ENCODE measurements at regions not wholly inside any gene's neighbourhood (a gene's known extent, or its start where the extent isn't known, plus 50 kb on each side); places are given as distances from the start of the nearest gene placed in this dataset.

- H3K79me2 ChIP-seq (ENCODE audit: control insufficient read depth, insufficient read depth, low read length) = no peaks in the 10 kb centered on the region
- H3K9ac ChIP-seq (ENCODE audit: control insufficient read depth, insufficient read depth, low read length) = no peak overlapping the region
- no peak overlapping the region for H3K4me3 ChIP-seq
- ATAC-seq (no peak), DNase-seq (ENCODE audit: low read depth, low spot score) (no peak), FAIRE-seq (no peak)
- no peaks in the 10 kb centered on the region for H3K4me1 ChIP-seq (ENCODE audit: control insufficient read depth, insufficient read depth, low read length)
- ChIA-PET SMC1A (ENCODE audit: uncharacterized antibody, unreplicated experiment) (no interaction called here), RAD21 (ENCODE audit: unreplicated experiment) (no interaction called here), POLR2A (no interaction called here), CTCF (no interaction called here)
- no TSS peak for BruUV-seq (replicated peaks)
- no peak for TF ChIP-seq USF1 (IDR thresholded peaks at IDR 0.05; ENCODE audit: borderline replicate concordance, extremely low read length, insufficient read depth, low read depth, low read length)
- no peak for TF ChIP-seq PML (IDR thresholded peaks at IDR 0.05; ENCODE audit: low read length)
- no peak for TF ChIP-seq HSF1 (IDR thresholded peaks at IDR 0.05; ENCODE audit: low read depth, low read length)
- TF ChIP-seq TBL1XR1 (IDR thresholded peaks at IDR 0.05; ENCODE audit: low read depth, low read length) = no peak
- TF ChIP-seq RUNX3 (IDR thresholded peaks at IDR 0.05; ENCODE audit: low read length) = no peak
- no peak for TF ChIP-seq MYC (IDR thresholded peaks at IDR 0.05; ENCODE audit: insufficient read depth, insufficient read length, insufficient replicate concordance, low read length, severe bottlenecking)
- H4K20me1 ChIP-seq (ENCODE audit: control insufficient read depth, insufficient read depth) = no peaks in the 10 kb centered on the region
- intact Hi-C loops (cut with micrococcal nuclease; ENCODE audit: unreplicated experiment) = loop anchor here (5.0 kb wide), 1 partner anchor 89 kb away; no protein-coding TSS in a partner anchor
- H2AFZ ChIP-seq (ENCODE audit: control insufficient read depth, low read depth, low read length) = no peak overlapping the region
- WGBS (ENCODE audit: insufficient coverage, insufficient replicate concordance, low lambda C conversion rate, missing lambda C conversion rate) = 31% methylated on average over 2 of the region's 2 CpGs
- H3K27ac ChIP-seq (ENCODE audit: control insufficient read depth, insufficient read depth) = no peak overlapping the region
- H3K9me3 ChIP-seq (replicated peaks; ENCODE audit: control insufficient read depth, insufficient read depth, low read length) = no peaks in the 10 kb centered on the region
- H3K27me3 ChIP-seq (replicated peaks in 1 of 2; ENCODE audit: control insufficient read depth in 2 of 2, insufficient read depth in 2 of 2, low read length in 1 of 2) = no peaks in the 10 kb centered on the region; a peak in 1 of 4 replicates
- in situ Hi-C loops (cut with MboI) = no loop called here
- H3K36me3 ChIP-seq (ENCODE audit: control insufficient read depth in 2 of 2, insufficient read depth in 2 of 2, low read length in 1 of 2) = no peaks in the 10 kb centered on the region
- no peak overlapping the region for H3K4me2 ChIP-seq (ENCODE audit: control insufficient read depth, insufficient read depth)
These were observed 112.8 kb upstream of the EOLA2 start for GRCh38 chrX:150051096-150051495.
